ENCODE measurements at regions not wholly inside any gene's neighbourhood (a gene's known extent, or its start where the extent isn't known, plus 50 kb on each side); places are given as distances from the start of the nearest gene placed in this dataset.

GRCh38 chr15:97521381-97522285, 438.9 kb upstream of the ARRDC4 start:
- no peak for DNase-seq

GRCh38 chr15:97522347-97522746, 438.2 kb upstream of the ARRDC4 start:
- no peak for DNase-seq

DNA sequence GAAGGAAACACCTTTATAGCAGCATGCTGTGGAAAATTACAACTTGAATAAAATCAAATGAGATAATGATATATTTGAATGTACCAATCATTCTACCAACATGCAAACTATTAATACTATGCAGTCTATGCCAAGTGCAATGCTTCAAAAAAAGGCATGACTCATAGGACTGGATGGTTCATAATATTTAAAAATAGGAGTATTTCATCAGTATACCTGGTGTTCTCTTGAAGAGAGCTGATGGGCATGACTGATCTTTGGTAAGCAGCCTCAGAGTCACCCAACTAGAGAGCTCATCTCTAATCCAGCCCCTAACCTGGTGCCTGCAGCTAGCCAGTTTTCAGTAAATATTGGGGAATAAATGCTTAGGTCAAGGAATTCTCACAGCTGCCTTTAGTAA, 434.7 kb upstream of the ARRDC4 start:
- no peak for DNase-seq

DNA sequence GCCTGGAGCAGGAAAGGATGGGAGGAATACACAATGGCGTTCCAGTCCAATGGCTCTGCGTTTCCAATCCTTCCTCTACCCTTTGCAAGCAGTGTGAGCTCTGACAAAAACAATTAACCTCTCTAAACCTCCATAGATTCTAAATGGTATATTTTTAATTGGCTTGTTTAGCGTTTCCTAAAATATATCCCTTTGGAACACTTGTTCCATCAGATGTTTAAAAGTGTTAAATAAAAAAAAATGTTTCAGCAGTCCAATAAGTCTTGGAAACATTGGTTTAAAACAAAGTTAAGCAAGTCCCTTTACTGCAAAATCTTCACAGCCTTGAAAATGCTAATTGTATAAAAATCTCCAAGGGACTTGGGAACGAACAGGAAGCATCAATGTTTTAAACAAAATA, 432.3 kb upstream of the ARRDC4 start:
- no peak for DNase-seq

DNA sequence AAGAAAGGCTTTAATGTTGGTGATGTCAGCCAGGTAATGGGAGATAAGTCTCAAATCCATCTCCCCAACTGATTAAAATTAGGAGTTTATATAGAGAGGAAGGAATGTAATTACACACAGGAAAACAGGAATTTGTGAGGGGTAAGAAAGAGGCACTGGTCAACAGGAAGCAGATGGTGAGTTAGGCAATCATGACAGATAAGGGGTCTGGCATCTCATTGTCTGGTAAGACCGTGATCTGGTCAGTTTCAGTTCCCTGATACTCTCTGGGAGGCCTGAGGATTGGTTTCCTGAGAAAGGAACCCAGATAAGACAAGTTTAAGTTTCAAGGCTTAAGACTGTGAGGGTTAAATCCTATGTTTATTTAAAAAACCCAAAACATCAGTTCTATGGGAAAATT, 414.7 kb upstream of the ARRDC4 start:
- DNase-seq: peak in 1 of 2 donors; percentile 12

DNA sequence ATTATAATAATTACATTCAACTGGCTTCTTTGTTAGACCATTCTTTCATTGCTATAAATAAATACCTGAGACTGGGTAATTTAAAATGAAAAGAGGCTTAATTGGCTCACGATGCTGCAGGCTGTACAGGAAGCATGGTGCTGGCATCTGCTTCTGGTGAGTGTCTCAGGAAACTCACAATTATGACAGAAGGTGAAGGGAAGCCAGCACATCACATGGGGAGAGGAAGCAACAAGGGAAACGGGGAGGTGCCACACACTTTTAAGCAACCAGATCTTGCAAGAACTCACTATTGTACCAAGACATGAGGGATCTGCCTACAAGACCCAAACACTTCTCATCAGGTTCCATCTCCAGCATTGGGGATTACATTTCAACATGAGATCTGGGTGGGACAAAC, 413.1 kb upstream of the ARRDC4 start:
- DNase-seq: no peak

- no peak for DNase-seq
These were observed 399.0 kb upstream of the ARRDC4 start for GRCh38 chr15:97561529-97561928.

DNA sequence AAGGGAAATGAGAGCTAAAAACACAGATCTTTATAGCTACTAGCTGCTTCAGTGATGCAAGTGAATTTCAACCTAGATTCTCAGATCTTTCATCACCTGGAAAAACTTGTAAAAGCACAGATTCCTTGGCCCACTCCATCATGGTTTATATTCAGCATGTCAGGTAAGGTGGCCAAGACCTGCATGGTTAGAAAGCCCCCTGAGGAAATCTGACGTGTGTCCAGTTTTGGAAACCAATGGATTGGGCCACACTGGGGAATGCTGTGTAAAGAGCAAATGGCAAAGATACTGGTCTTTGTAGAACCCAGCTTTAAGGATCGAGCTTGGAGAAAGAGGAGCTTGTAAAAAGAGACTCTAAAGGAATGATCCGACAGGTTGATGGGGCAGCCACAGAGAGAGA, 397.0 kb upstream of the ARRDC4 start:
- no peak for DNase-seq

- no peak for DNase-seq
These were observed 393.5 kb upstream of the ARRDC4 start for GRCh38 chr15:97566961-97567360.

- DNase-seq: no peak
These were observed 393.1 kb upstream of the ARRDC4 start for GRCh38 chr15:97567411-97567810.

- DNase-seq: no peak
These were observed 383.4 kb upstream of the ARRDC4 start for GRCh38 chr15:97576929-97577645.

- no peak for DNase-seq
These were observed 375.1 kb upstream of the ARRDC4 start for GRCh38 chr15:97585408-97585807.

DNA sequence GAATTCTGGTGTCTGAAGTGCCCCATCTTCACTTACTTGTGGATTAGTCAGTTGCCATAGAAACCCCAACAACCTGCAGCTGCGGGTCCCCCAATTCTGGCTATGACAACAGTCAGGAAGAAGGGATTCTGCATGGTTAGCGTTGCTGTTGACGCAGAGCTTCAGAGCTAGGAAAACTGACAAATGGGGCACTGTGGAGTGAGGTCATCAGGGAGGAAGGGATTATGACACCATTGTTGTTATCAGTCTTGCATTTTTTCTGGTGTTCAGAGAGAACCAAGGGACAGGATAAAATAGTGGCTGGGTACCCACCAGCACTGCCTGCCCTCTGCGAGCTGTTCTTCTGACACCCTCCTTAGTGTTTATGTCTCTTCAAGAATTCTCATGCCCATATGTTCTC, 367.7 kb upstream of the ARRDC4 start:
- DNase-seq: no peak

DNA sequence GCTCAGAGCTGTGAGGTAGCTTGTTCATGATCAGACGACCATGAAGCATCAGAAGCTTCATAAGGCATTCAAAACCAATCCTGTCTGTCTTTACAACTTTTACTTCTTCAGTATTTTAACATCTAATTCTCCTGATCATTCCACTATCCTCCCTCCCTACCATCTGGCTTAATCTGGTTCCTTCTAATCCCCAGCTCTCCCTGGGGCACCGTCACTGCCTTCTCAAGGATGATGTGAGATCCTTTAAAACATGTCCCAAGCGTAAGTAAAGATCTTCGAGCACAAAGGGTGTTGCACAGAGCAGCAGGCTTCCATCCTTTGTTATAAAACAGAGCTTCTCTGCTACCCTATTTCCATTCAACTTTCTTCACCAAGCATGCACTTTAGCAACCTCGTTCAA, 362.7 kb upstream of the ARRDC4 start:
- DNase-seq: no peak

- no peak for DNase-seq
These were observed 362.1 kb upstream of the ARRDC4 start for GRCh38 chr15:97598353-97598798.

- no peak for DNase-seq
These were observed 360.3 kb upstream of the ARRDC4 start for GRCh38 chr15:97600190-97600589.

DNA sequence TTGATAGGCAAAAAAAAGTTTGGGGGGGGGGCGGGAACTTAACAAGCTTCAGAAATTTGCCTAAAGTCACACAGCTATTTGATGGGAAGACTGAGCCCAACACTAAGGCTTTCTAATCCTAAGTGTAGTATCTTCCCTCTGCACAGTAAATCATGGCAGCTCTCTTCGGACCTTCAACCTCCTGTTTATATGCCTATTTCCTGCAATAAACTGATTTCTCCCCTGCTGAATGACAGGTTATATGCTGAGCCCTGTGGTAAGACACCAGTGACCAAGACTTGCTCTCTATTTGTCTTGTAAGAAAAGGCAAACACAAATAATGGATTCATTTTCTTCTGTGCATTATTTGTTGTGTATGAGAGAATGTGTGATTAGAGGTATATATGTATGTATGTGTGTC, 355.8 kb upstream of the ARRDC4 start:
- no peak for DNase-seq

DNA sequence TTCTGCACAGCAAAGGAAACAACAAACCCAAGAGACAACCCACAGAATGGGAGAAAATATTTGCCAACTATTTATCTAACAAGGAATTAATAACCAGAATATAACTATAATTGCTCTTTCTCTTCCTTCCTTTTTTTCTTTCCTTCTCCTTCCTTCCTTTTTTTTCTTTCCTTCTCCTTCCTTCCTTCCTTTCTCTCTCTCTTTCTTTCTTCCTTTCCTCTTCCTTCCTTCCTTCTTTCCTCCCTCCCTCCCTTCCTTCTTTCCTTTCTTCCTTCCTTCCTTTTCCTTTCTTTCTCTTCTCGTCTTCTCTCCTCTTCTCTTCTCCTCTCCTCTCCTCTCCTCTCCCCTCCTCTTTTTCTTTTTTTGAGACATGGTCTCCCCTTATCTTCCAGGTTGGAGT, 345.4 kb upstream of the ARRDC4 start:
- DNase-seq: no peak

GRCh38 chr15:97623091-97623661, 337.3 kb upstream of the ARRDC4 start:
- DNase-seq: no peak

GRCh38 chr15:97627634-97628033, 332.9 kb upstream of the ARRDC4 start:
- DNase-seq: no peak

DNA sequence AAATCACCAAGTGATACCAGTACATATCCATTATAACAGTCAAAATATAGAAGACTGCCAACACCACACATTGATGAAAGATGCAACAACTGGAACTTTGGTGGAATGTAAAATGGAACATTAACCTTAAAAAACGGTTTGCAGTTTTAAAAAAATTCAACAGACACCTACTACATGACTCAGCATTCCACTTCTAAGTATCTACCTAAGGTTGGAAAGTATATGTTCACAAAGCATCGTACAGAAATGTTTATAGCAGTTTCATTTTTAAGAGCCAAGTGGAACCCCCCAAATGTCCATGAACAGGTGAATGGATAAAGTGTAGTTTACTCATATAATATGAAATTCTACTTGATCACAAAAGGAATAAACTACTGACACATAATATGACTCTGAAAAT, 314.7 kb upstream of the ARRDC4 start:
- no peak for DNase-seq

GRCh38 chr15:97648728-97649127, 311.8 kb upstream of the ARRDC4 start:
- DNase-seq: no peak

DNA sequence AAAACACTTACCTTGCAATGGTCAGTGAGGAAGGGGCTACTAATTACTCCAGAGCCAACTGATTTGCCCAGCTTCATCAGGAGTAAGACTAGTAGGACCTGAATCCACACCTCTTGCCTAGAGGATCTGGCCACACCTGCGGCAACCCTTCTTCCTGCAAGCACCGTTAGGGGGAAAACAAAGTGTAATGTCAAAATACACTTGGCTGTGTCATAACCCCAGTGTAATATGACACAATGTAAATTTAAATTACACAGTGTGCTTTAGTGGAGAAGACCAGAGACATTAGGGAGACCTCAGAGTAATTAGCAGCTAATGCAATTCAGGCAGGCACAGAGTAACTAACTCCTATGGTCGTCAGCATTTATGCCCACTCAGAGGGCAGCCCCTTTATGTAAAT, 308.5 kb upstream of the ARRDC4 start:
- DNase-seq: no peak

- DNase-seq: no peak
These were observed 307.8 kb upstream of the ARRDC4 start for GRCh38 chr15:97652700-97653167.

All from inflammatory macrophage (primary cell).